SK-N-SH treated with all-trans-retinoic acid at 6 μM for 48 hours (cell line): ENCODE measurements at regions not wholly inside any gene's neighbourhood (a gene's known extent, or its start where the extent isn't known, plus 50 kb on each side); places are given as distances from the start of the nearest gene placed in this dataset.

Experiments
- ARNTL ChIP-seq: fragments of 450-650 bp; formaldehyde crosslinking; IDR thresholded peaks from 2 replicates; pipeline ENCODE4 v1.5.0; 2020; ENCODE audit warnings: low read depth, mild to moderate bottlenecking, moderate library complexity, borderline replicate concordance
- CREB5 ChIP-seq: fragments of 250-450 bp; sonication (Bioruptor Pico); IDR thresholded peaks from 2 replicates; pipeline ENCODE4 v1.5.1; 2020; ENCODE audit warnings: low read depth, mild to moderate bottlenecking, moderate library complexity
- RARB ChIP-seq: fragments of 250-450 bp; sonication (Bioruptor Pico); IDR thresholded peaks from 2 replicates; pipeline ENCODE4 v1.8.0; 2021; ENCODE audit warnings: mild to moderate bottlenecking, moderate library complexity
- TOX ChIP-seq: fragments of 250-450 bp; sonication (Bioruptor Pico); IDR thresholded peaks from 2 replicates; pipeline ENCODE4 v1.8.0; 2021; ENCODE audit warnings: mild to moderate bottlenecking, moderate library complexity, borderline replicate concordance
- TSHZ2 ChIP-seq: fragments of 250-450 bp; sonication (Bioruptor Pico); IDR thresholded peaks from 2 replicates; pipeline ENCODE4 v1.5.0; 2020; ENCODE audit warnings: mild to moderate bottlenecking, moderate library complexity

GRCh38 chr10:128281343-128281742 is 155.1 kb upstream of the MKI67 start:
- TF ChIP-seq RARB (CRISPR knock-in tag) (no peak), ARNTL (no peak), TSHZ2 (CRISPR knock-in tag) (no peak), CREB5 (no peak), TOX (CRISPR knock-in tag) (no peak)
